GM12891 (cell line): ENCODE measurements at regions not wholly inside any gene's neighbourhood (a gene's known extent, or its start where the extent isn't known, plus 50 kb on each side); places are given as distances from the start of the nearest gene placed in this dataset.
A peak's percentile ranks its signal among the peaks of the same experiment; 100 is the strongest.
"Not testable (repeated sequence)": the region's sequence is repeated elsewhere in the genome, so short reads cannot be mapped to it uniquely, and the experiment has no call there.

Experiments used
- DNase-seq: peaks from one replicate; pipeline ENCODE4 v3.0.0; 2011; ENCODE audit warnings: low spot score; ENCODE audit not compliant: insufficient read length
- FAIRE-seq: peaks from 2 replicates; lab custom pipeline; 2011; peaks lifted over from hg19 to GRCh38; lab: Jason Lieb, UNC
- PAX5 ChIP-seq: IDR thresholded peaks from 2 replicates; pipeline ENCODE4 v1.6.1; 2011; ENCODE audit warnings: low read length, moderate library complexity, mild to moderate bottlenecking; ENCODE audit not compliant: insufficient read depth, severe bottlenecking
- POLR2A ChIP-seq: IDR thresholded peaks from 2 replicates; pipeline ENCODE4 v1.6.1; 2011; ENCODE audit warnings: low read depth, low read length, control low read depth
- POLR2AphosphoS5 ChIP-seq: IDR thresholded peaks from 2 replicates; pipeline ENCODE4 v1.6.1; 2011; ENCODE audit warnings: low read depth, low read length, control low read depth
- POU2F2 ChIP-seq: IDR thresholded peaks from 2 replicates; pipeline ENCODE4 v1.6.1; 2011; ENCODE audit warnings: low read depth, mild to moderate bottlenecking, control low read depth, low read length, moderate library complexity
- SPI1 ChIP-seq: IDR thresholded peaks from 2 replicates; pipeline ENCODE4 v1.6.1; 2011; ENCODE audit warnings: low read depth, low read length, control low read depth
- TAF1 ChIP-seq: IDR thresholded peaks from 2 replicates; pipeline ENCODE4 v1.6.1; 2011; ENCODE audit warnings: low read depth, low read length, control low read depth

DNA sequence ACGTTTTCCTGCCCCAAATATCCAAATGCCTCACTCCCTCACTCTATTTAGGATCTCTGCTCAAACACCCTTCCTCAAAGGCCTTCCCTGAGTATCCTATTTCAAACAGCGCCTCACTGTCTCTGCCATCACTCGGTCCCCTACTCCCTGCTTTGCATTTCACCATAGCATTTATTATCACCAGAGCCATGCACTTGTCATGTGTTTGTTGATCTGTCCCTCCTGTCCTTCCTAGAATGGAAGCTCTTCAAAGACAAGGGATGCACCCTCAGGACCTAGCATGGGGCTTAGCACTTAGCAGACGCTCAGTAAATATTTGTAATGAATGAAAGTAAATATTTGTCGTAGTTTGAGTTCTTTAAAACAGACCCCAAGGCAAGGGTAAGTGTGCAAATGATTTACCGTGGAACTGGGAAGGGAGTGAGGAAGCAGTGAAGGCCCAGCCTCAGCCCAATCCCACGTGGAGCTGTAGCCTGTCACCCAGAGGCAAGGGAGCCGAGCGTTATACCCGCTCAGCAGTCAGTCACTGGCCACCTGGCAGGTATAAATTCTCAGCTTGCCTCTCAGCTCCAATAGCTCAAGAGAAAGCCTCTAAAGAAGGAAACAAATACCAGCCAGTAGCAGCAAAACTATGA is 97.7 kb upstream of the KIF2A start:
- FAIRE-seq (no peak), DNase-seq (no peak)
- no peak for TF ChIP-seq POLR2AphosphoS5
- no peak for TF ChIP-seq PAX5
- no peak for TF ChIP-seq TAF1
- TF ChIP-seq SPI1 = no peak
- TF ChIP-seq POLR2A = no peak
- no peak for TF ChIP-seq POU2F2

DNA sequence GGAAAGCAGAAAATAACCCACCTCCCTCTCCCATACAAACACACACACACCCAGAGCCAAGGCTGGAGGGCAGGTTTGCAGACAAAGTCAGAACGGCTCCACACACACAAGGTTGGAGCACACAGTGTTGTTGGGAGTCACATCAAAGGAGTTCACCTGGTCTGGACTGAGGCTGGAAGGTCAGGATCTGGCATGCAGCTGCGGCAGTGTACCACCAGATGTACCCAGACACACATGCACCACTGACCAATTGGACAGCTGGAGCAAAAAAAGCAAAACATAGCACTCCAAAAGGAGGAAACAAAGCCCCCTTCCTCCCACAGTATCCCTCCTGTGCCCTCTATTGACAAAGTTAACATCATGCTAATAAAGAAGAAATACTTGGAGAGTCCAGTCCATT is 94.6 kb upstream of the KIF2A start:
- TF ChIP-seq PAX5 = no peak
- TF ChIP-seq POLR2A = no peak
- FAIRE-seq (no peak), DNase-seq (no peak)

DNA sequence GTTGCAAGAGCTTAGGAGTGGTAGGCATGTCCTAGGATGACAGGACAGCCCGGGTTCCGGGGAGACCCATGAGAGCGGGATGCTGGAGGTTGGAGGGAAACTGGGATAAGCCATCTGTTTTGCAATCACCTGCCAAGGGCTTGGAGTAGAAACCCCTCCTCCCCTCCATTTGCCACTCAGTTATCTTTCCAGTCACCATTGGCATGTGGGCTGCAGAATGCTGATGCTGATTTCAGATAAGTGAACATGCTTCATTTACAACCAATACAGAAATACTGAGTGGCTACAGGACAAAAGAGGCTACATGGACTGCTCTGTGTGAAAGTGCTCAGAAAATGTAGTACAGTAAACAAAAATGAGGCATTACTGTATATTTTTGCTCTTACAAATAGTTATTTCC is 93.4 kb upstream of the KIF2A start:
- no peak for FAIRE-seq
- no peak for TF ChIP-seq POLR2A
- TF ChIP-seq POU2F2 = no peak
- TF ChIP-seq POLR2AphosphoS5 = no peak
- no peak for TF ChIP-seq SPI1
- no peak for TF ChIP-seq TAF1
- no peak for DNase-seq

DNA sequence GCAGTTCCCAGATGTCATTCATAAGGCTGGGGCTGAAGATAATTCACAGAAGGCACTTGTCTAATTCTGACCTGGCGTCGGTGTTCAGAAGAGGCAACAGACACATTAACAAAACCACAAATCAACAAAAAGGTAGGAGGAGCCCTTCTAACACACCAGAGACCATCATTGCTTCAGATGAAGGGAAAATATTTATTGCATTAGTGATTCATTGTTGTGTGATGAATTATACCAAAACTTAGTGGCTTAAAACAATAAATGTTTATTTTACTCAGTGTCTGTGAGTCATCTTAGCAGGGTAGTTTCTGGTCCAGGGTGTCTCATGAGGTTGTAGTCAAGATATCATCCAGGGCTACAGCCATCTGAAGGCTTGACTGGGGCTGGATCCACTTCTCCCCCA is 91.3 kb upstream of the KIF2A start:
- TF ChIP-seq POU2F2 (no peak), TAF1 (no peak), POLR2A (no peak), PAX5 (no peak)
- no peak for DNase-seq
- FAIRE-seq = no peak

DNA sequence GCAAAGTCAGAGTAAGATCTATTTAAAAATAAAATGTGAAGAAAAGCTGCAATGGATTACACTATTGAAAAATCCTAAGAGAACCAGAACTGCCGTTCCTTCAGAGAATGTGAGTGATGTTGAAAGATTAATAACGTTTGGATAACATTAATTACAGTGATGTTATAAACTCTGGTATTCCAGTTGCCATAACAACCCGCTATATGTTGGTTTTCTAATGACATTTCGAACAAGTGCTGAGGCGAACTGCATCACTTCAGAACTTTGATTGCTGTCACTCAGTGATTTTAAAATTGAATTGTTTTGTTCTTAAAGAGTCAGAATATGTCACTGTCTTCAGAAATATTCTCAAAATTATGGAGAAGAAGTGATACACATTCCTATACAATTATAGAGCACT is 89.4 kb upstream of the KIF2A start:
- not testable (repeated sequence) for DNase-seq, FAIRE-seq

DNA sequence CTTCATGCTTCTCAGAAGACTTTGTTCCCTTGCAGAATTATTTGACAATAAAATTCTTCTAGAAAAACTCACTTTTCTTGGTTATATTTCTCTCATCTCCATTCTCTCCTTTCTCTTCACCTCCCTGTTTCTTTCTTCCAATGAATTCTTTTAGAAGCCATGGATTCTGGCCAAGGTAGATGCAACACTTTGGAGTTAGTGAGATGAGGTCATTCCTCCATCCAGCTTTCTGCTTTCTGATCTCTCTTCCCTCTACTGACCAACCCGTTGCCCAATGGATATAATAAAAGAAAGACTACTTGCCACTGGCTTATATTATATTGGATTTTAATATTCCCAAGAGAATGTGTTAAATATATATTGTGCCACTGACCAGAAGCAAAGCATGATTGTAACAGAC is 88.9 kb upstream of the KIF2A start:
- not testable (repeated sequence) for DNase-seq, FAIRE-seq

DNA sequence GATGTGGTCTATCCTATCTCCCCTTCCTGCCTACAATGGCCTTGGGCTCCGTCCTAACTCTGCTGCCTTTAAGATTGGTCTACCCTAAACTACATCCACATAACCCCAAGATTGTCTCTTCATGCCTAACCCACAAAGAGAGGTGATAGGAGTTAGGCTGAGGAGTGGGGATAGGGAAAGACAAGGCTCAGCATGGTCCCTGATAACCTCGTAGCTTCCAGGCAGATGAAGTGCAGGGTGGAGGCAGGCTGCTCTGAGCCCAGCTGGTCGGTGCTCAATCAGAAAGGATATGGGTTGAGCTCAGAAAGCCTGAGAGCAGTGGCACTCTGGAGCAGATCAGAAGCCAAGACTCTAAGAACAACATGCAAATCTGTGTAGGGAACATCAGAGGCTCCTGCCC is 87.1 kb upstream of the KIF2A start:
- not testable (repeated sequence) for FAIRE-seq, DNase-seq

DNA sequence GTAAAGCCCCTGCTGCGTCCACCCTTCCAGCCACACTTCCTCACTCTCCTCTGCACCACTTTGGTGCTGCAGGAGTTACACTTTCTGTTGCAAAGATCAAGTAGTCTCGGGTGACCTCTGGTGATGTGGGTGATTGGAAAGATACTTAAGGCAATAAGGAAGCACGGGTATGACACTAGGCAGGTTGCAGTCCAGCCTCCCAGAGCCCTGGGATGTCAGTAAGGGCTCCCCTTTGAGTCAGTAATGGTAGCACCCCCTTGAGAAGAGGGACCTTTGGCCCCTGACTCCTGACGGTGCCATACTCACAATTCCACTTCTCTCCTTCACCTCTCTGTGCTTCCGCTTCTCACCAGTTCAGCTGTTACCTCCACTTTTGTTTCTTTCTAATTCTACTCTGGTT is 84.1 kb upstream of the KIF2A start:
- not testable (repeated sequence) for DNase-seq, FAIRE-seq

DNA sequence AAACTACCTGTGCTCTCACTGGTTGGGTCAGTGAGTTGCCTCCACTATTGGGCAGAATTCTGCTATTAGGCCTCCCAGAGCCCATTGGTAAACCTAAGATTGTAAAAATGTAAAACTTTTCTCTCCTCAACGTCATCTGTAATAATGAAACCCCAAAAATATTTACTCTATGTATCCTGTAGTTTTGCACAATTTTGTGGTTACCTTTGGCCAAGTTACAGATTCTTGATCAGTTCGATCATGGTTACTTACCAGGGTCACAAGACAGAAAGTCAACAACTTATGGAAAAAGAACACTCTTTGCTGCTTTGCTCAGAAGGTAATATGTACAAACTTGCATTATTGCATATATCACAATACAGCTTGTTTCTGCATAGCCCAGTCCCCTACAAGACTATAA is 83.7 kb upstream of the KIF2A start:
- FAIRE-seq = not testable (repeated sequence)

DNA sequence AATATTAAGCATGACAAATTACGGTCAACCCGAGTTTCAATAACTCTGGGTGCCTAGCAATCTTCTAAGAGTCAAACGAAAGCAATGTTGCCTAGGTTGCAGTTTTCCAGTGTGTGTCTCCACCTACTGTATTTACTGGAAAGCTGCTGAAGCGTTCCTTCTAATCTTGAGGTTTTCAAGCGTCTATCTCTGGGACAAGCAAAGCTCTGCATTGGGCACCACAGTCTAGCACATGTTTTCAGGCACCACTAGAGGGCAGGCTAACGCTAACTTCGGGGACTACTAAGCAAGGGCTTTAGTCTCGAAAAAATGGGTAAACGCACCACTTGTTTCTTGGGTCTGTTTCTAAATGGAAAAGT is 82.7 kb upstream of the KIF2A start:
- DNase-seq = not testable (repeated sequence)
- FAIRE-seq = peak; percentile 50

More for the DNA sequence above, 83.7 kb upstream of the KIF2A start:
- DNase-seq = not testable (repeated sequence)

DNA sequence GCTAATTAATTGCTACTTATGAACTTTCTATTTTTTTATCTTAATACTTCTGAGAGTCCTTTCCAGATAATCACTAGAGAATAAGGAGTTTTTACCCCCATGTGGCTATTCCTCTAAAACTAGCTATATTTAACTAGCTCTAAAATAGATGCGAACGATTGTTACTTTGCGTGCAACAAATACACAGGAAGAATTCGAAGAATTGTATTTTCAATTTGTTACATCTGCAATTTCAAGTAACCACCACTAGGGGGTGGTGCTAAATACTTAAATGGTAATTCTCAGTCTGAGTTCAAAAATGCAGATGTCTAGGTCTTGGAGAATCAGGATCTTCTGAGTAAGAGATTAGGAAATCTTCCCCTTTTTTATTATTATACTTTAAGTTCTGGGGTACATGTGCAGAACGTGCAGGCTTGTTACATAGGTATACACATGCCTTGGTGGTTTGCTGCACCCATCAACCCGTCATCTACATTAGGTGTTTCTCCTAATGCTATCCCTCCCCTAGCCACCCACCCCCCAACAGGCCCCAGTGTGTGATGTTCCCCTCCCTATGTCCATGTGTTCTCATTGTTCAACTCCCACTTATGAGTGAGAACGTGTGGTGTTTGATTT is 80.9 kb upstream of the KIF2A start:
- FAIRE-seq, DNase-seq: not testable (repeated sequence)

DNA sequence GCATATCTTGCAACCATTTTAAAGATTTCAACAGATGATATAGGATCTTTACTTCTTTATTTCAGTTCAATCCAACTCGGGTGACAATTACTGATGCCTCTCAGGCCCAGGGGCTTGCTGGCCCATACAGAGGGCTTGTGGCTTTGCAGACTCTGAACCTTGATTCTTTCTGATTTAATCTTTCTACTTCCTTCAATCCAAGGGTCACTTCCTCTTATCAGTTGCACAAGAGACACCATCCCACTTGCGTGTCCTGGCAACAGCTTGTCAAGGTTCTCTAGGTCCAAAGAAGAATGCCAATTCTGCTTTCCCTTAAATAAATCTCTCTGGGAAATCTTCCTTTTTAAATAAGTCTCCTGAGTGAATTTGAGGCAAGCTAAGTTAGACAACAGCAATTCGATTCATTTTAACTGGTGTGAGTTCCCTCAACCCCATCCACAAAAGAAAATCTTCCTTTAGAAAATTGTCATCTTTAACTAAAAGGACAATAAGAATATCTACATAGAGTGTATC is 75.1 kb upstream of the KIF2A start:
- not testable (repeated sequence) for DNase-seq, FAIRE-seq

DNA sequence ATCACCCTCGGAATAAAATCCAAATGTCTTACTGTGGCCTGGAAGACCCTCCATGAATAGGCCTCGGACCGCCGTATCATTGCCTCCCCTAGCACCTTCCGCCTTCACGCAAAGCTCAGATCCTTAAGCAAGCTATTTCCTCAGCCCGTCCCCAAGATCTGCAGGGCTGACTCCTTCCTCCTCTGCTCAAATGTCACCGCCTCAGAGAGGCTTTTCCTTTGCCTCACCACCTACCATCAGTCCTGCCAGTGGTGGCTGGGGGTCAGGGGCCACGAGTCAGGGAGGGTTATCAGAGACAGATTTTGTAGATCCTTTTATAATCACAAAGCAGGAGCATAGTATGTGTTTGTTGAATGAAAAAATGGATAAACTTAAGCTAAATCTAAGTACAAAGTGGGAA is 74.4 kb upstream of the KIF2A start:
- TF ChIP-seq PAX5 (no peak), SPI1 (no peak), POLR2AphosphoS5 (no peak), TAF1 (no peak), POU2F2 (no peak), POLR2A (no peak)
- FAIRE-seq (no peak), DNase-seq (no peak)

DNA sequence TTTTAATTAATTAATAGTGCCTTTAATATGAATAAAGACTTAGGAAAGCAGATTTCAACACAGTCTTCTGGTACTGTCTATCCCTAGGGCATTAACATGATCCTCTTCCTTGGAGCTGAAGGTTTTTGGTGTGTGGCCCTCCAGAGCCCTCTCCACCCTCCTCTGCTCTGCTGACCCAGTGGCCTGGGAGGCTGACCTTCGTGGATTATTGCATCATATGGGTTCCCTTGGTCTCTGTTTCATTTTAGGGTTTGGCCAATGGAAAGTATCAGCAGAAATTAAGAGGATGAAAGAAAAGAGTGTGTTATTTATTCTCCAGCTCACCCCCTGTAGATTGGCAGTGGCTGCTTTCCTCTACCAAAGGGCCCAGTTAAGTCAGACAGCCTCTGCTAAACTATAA is 73.8 kb upstream of the KIF2A start:
- not testable (repeated sequence) for DNase-seq, FAIRE-seq

DNA sequence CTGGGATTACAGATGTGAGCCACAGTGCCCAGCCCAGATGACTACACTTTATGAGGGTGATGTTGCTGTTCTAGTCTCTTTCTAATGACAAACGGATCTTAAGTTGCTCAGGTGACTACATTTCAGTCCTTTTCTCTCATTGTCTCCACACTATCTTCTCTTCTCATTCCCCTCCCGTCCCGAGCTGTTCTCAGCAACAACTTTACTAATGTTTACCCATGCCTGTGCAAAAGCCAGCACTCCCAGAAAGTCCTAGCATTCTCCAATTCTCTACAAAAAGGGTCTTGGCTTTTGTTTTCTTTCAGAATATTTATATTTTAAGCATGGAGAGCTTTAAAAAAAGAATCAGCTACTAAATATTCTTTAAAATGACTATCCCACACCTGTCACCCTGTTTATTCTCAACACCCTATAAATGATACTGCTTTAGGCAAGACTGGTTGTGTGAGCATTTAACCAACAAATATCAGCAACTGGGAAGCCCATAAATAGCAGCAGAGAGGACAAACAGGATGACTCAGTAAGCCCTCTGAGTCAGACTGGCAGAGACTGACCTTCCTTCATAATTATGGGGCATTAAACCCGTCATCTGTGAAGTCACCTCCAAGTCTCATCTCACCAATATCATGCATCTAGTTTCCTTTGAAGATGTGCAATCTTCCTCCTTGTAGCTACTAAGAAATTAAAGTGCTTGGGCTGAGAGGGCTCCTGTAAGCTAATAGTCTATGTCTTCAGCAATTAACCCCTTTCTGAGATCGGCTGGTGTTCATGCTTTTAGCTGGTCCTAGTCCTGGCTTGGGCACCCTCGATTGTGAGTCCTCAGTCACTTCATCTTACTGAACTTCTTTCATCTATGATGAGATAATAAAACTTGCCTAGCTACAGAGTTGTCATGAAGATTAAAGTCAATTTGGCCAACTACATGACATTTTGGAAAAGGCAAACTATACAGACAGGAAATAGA is 72.6 kb upstream of the KIF2A start:
- FAIRE-seq, DNase-seq: not testable (repeated sequence)

DNA sequence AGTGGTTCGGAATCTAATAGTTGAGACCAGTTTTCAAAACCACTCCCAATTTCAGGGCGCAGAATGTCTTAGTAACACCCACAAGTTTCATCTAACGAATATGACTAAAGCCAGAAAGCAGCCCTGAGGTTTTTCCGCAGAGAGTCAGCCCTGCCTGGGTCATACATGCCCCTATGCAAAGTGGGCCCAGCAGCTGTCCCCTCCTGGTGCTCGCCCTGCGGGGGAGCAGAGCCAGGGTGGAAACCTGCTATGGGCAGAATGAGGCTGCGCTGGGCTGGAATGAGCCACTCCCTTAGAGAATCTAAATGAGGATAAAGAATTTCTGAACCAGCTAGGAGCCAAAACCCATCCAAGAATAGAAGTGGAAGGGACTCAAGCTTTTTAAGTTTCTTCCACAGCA is 69.4 kb upstream of the KIF2A start:
- not testable (repeated sequence) for FAIRE-seq, DNase-seq
